GM12873 (cell line): ENCODE measurements at regions not wholly inside any gene's neighbourhood (a gene's known extent, or its start where the extent isn't known, plus 50 kb on each side); places are given as distances from the start of the nearest gene placed in this dataset.

ENCODE experiments used
- TF ChIP-seq, protein P1 (sequence below): IDR thresholded peaks from 2 replicates; pipeline ENCODE4 v1.5.1; 2012; ENCODE audit warnings: low read depth, mild to moderate bottlenecking, moderate library complexity, low read length, control low read depth; ENCODE audit not compliant: insufficient read depth; ENCODE audit errors: missing control alignments

DNA sequence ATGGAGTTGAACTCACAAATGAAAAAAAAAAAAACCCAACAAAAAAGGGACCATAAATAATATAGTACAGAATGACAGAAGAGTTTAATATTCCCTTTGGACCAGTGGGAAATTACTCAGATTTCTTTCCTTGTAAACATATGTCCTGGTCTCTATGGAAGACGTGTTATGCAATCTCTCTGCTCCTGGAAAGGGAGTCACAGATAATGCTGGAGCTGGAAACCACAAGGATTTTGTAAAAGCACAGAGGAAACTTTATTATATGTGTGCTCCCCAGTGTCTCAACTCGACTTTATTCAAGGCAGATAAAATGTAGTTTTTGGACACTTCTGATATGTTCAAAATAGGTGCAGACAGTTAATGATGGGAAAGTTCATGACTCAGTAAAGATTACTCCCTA lies 88.1 kb upstream of the ZFP64 start:
- TF ChIP-seq, protein P1, sequence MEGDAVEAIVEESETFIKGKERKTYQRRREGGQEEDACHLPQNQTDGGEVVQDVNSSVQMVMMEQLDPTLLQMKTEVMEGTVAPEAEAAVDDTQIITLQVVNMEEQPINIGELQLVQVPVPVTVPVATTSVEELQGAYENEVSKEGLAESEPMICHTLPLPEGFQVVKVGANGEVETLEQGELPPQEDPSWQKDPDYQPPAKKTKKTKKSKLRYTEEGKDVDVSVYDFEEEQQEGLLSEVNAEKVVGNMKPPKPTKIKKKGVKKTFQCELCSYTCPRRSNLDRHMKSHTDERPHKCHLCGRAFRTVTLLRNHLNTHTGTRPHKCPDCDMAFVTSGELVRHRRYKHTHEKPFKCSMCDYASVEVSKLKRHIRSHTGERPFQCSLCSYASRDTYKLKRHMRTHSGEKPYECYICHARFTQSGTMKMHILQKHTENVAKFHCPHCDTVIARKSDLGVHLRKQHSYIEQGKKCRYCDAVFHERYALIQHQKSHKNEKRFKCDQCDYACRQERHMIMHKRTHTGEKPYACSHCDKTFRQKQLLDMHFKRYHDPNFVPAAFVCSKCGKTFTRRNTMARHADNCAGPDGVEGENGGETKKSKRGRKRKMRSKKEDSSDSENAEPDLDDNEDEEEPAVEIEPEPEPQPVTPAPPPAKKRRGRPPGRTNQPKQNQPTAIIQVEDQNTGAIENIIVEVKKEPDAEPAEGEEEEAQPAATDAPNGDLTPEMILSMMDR, result no peak

DNA sequence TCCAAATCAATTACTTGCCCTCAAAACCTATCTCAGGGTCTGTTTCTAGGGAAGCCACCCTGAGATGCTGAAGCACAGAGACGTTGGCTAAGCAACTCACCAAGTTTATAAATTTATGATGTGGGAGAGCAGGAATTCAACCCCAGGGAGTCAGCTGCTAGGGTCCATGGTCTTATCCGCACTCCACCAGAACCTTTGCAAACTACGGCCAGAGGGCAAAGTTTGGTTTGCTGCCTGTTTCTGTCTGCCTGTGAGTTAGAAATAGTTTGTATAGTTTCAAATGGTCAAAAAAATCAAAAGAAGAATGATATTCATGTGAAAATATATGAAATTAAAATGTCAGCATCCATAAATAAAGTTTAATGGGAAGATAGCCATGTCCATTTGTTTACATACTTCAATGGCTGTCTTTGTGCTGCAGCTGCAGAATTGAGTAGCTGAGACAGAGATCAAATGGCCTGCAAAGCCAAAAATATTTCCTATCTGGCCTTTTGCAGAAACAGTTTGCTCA lies 83.7 kb upstream of the ZFP64 start:
- TF ChIP-seq, protein P1, result no peak

DNA sequence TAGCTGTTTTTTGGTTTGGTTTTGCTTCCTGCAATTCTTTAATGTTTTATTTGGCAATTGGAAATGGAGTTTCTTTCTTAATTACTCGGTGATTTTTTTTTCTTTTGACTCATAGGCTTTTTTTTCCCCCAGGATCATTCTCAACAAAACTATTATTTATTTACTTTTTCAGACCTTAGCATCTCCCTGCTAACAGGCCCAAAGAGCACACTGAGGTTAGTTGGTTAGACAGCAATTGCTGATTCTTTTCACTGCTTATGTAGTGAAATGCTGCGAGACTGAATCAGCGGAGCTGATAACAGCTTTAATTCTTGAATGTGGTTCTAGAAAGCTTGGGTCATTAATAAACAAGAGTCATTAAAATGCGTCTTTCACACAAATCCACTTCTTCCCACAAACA lies 79.1 kb upstream of the ZFP64 start:
- TF ChIP-seq, protein P1, result no peak

DNA sequence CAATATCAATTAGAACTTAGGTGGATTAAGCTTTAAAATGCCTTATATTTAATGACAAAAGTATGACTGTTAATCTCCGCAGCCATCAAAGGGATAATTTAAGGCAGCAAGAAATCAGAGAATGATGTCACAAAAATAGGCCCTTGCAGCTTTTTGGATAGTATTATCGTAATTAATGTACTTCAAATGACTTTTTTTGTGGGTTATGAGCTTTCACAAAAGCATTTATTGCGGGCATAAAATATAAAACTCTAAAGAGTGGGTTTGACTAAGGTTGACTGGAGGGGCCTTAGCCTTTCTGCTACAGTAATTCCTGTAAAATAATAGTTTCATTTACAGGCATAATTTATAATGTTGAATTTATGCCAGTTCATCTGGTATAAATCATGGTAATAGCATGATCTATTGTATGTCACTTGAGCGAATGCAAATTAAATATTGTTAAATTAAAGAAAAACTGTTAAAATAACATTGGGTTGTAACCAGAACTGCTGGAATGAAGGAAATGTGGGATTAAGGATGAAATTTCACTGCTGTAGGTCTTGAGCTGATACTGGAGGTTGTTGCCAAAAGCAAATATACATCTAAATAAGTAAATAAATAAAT lies 78.5 kb upstream of the ZFP64 start:
- TF ChIP-seq, protein P1, result no peak

DNA sequence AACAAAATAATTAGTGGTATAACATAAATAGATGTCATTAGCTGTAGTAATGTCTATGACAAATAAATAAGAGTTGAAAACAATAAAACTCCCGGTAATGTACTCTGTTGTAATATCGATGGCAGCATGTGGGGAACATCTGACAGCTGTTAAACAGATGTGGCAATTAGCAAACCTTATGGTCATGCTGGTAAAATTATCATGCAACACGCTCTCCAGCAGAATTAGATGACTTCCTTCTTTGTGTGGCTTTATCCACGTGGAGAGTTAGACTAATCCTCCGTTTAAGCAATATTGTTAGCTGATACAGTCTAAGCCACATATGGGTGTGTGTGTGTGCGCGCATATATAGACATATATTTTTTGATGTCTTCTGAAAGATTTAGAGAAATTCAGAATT lies 77.7 kb upstream of the ZFP64 start:
- TF ChIP-seq, protein P1, result no peak

DNA sequence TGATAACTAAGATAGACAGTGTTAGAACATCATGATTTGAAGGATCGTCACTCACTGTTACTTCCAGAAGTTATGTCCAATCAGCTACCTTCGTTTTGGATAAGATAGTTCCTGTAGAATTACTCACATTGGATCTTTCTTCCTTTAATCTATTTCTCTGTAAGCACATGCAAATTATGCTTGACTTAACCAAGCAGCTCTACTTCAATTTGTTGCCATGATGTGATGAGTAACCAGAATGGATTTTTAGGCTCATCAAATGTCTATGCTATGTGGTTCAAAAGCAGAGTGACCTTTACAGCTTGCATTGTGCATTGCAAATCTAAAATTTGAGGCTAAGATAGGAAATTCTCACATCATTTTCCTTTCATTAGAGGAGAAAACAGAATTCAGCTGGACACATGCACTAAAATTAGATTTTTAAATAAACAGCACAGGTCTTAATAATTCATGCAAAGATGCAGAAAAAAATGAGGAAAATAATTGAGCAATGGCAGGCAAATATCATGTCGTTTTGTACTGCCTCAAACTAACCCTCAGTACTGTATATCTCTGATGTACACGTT lies 76.7 kb upstream of the ZFP64 start:
- TF ChIP-seq, protein P1, result no peak

DNA sequence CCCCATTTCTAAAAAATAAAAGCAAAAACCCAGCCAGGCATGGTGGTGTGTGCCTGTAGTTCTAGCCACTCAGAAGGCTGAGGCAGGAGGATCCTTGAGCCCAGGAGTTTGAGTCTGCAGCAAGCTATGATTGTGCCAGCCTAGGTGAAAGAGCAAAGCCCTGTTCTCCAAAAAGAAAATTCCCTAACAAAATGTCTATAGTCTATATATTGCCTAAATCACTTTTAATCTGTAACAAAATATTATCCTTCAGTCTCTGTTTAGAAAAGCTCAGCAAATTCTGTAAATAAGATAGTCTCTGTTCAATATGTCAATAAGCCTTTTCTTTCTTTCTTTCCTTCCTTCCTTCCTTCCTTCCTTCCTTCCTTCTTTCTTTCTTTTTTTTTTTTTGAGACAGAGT lies 75.8 kb upstream of the ZFP64 start:
- TF ChIP-seq, protein P1, result no peak
